CD14-positive monocyte (primary cell): ENCODE measurements at regions not wholly inside any gene's neighbourhood (a gene's known extent, or its start where the extent isn't known, plus 50 kb on each side); places are given as distances from the start of the nearest gene placed in this dataset.
A peak's percentile ranks its signal among the peaks of the same experiment; 100 is the strongest.

Experiments used
- DNase-seq, 3 donors: peaks; one replicate each; pipeline ENCODE4 v3.0.0-alpha.2; 2011 to 2022
- H2AFZ ChIP-seq: 2 replicates; pipeline ENCODE4 v1.6.0; 2012; ENCODE audit warnings: mild to moderate bottlenecking, low read depth, low read length, inconsistent platforms; ENCODE audit not compliant: insufficient read depth, poor library complexity, severe bottlenecking
- H3K27ac ChIP-seq, 2 donors: 1 replicate in 1 of 2; 2 replicates in 1 of 2; pipeline ENCODE4 v1.5.1; 2012 to 2013; ENCODE audit warnings: low read length in 2 of 2, control low read depth in 1 of 2, inconsistent platforms in 1 of 2, low read depth in 1 of 2, mild to moderate bottlenecking in 1 of 2
- H3K27me3 ChIP-seq, 2 donors: one replicate each; pipeline versions ENCODE4 v1.6.0 to v1.6.1; 2011 to 2013; ENCODE audit warnings: low read length in 2 of 2; ENCODE audit not compliant: control insufficient read depth in 2 of 2, insufficient read depth in 2 of 2
- H3K36me3 ChIP-seq, 2 donors: replicated peaks in 1 of 2; 1 replicate in 1 of 2; 2 replicates in 1 of 2; pipeline versions ENCODE4 v1.5.1 to v1.6.1; 2012 to 2013; ENCODE audit warnings: low read length in 2 of 2, control low read depth in 1 of 2, inconsistent platforms in 1 of 2, mild to moderate bottlenecking in 1 of 2; ENCODE audit not compliant: insufficient read depth in 2 of 2, control insufficient read depth in 1 of 2
- H3K4me1 ChIP-seq, 2 donors: 1 replicate in 1 of 2; 2 replicates in 1 of 2; pipeline versions ENCODE4 v1.5.1 to v1.6.1; 2012 to 2013; ENCODE audit warnings: low read length in 2 of 2, control low read depth in 1 of 2, inconsistent platforms in 1 of 2, mild to moderate bottlenecking in 1 of 2, moderate library complexity in 1 of 2; ENCODE audit not compliant: insufficient read depth in 2 of 2, control insufficient read depth in 1 of 2
- H3K4me2 ChIP-seq: replicated peaks from 2 replicates; pipeline ENCODE3; 2012; ENCODE audit warnings: low read length, moderate library complexity, mild to moderate bottlenecking; ENCODE audit not compliant: poor library complexity, severe bottlenecking; ENCODE audit errors: extremely low read depth
- H3K4me3 ChIP-seq, 3 experiments: fragments of 200-600 bp in 1 of 3; sonication (generic) in 1 of 3; replicated peaks in 1 of 3; 1 replicate in 2 of 3; 2 replicates in 1 of 3; pipeline ENCODE4 v1.5.1; 2011 to 2013; ENCODE audit warnings: low read length in 3 of 3, mild to moderate bottlenecking in 3 of 3, control low read depth in 2 of 3, low read depth in 2 of 3, inconsistent platforms in 1 of 3, moderate library complexity in 1 of 3
- H3K79me2 ChIP-seq: 2 replicates; pipeline ENCODE4 v1.6.0; 2012; ENCODE audit warnings: mild to moderate bottlenecking, control low read depth, inconsistent platforms, low read length, moderate library complexity; ENCODE audit not compliant: insufficient read depth
- H3K9ac ChIP-seq: 2 replicates; pipeline ENCODE4 v1.6.0; 2017; ENCODE audit warnings: low read length, mild to moderate bottlenecking; ENCODE audit not compliant: insufficient read depth, poor library complexity, severe bottlenecking
- H3K9me3 ChIP-seq, 2 donors: replicated peaks in 1 of 2; 1 replicate in 1 of 2; 2 replicates in 1 of 2; pipeline versions ENCODE4 v1.5.1 to v1.6.1; 2012 to 2013; ENCODE audit warnings: low read length in 2 of 2, control low read depth in 1 of 2; ENCODE audit not compliant: control insufficient read depth in 1 of 2, insufficient read depth in 1 of 2
- H4K20me1 ChIP-seq: 2 replicates; pipeline ENCODE4 v1.6.0; 2012; ENCODE audit warnings: mild to moderate bottlenecking, low read length, control low read depth, moderate library complexity; ENCODE audit not compliant: insufficient read depth
- H3K27ac Mint-ChIP-seq, 7 donors: one replicate each; pipeline ENCODE4 v1.8.0; 2020; ENCODE audit warnings: mild to moderate bottlenecking in 7 of 7, mixed read lengths in 7 of 7, moderate library complexity in 6 of 7, inconsistent platforms in 2 of 7
- H3K27me3 Mint-ChIP-seq, 3 donors: one replicate each; pipeline ENCODE4 v1.8.0; 2021 to 2022; ENCODE audit warnings: low read depth in 3 of 3, mild to moderate bottlenecking in 3 of 3, mixed read lengths in 3 of 3, moderate library complexity in 3 of 3, inconsistent platforms in 1 of 3
- H3K36me3 Mint-ChIP-seq, 2 donors: one replicate each; pipeline ENCODE4 v1.8.0; 2020; ENCODE audit warnings: mixed read lengths in 2 of 2, inconsistent platforms in 1 of 2, mild to moderate bottlenecking in 1 of 2
- H3K4me1 Mint-ChIP-seq: one replicate; pipeline ENCODE4 v1.8.0; 2020; ENCODE audit warnings: mild to moderate bottlenecking, mixed read lengths
- H3K4me3 Mint-ChIP-seq, 2 donors: one replicate each; pipeline ENCODE4 v1.8.0; 2020; ENCODE audit warnings: mild to moderate bottlenecking in 2 of 2, mixed read lengths in 2 of 2, moderate library complexity in 1 of 2
- H3K9me3 Mint-ChIP-seq, 7 donors: one replicate each; pipeline ENCODE4 v1.8.0; 2020 to 2022; ENCODE audit warnings: mixed read lengths in 7 of 7, mild to moderate bottlenecking in 6 of 7, moderate library complexity in 6 of 7, inconsistent platforms in 2 of 7
- CTCF ChIP-seq: fragments of 200-600 bp; IDR thresholded peaks from one replicate; pipeline ENCODE4 v1.8.0; 2022; ENCODE audit warnings: antibody characterized with exemption, mild to moderate bottlenecking
- WGBS: methylation state at CpG from one replicate; pipeline ENCODE4 v1.1.5; 2013; ENCODE audit warnings: missing lambda C conversion rate; ENCODE audit not compliant: insufficient coverage; 5-methylcytosine and 5-hydroxymethylcytosine counted together
- intact Hi-C, 2 donors: fragments of 100-400 bp; cut with micrococcal nuclease; formaldehyde crosslinking; loops; one replicate each; pipeline versions ENCODE4 v1.15.0 to v1.15.1; 2023

GRCh38 chr2:151009437-151010175 lies 252.1 kb downstream of the RBM43 start:
- no peaks in the 10 kb centered on the region for H3K79me2 ChIP-seq
- Mint-ChIP-seq H3K9me3 (peaks cover 0 to 3% (median 0%) of the 10 kb centered on the region in 7 donors), H3K4me3 (no peak overlapping the region), H3K36me3 (no peaks in the 10 kb centered on the region), H3K27ac (no peak overlapping the region), H3K4me1 (no peaks in the 10 kb centered on the region), H3K27me3 (peaks cover 2 to 4% (median 2%) of the 10 kb centered on the region in 3 donors)
- H3K27me3 ChIP-seq = no peaks in the 10 kb centered on the region
- no peak overlapping the region for H3K4me3 ChIP-seq
- no peak overlapping the region for H3K4me2 ChIP-seq
- no peak overlapping the region for H3K27ac ChIP-seq
- intact Hi-C loops = no loop called here
- no peaks in the 10 kb centered on the region for H3K9me3 ChIP-seq
- DNase-seq = no peak
- H2AFZ ChIP-seq = no peak overlapping the region
- no peak for TF ChIP-seq CTCF
- no peaks in the 10 kb centered on the region for H3K36me3 ChIP-seq
- WGBS = 100% methylated on average over 4 of the region's 6 CpGs
- no peaks in the 10 kb centered on the region for H3K4me1 ChIP-seq
- H4K20me1 ChIP-seq = no peaks in the 10 kb centered on the region
- H3K9ac ChIP-seq = no peak overlapping the region

GRCh38 chr2:151007365-151007764 lies 254.3 kb downstream of the RBM43 start:
- no peaks in the 10 kb centered on the region for H3K27me3 ChIP-seq
- H3K27ac ChIP-seq = no peak overlapping the region
- peak overlapping the region in 1 of 7 donors; percentile 53 for H3K27ac Mint-ChIP-seq
- no peaks in the 10 kb centered on the region for H3K9me3 ChIP-seq
- DNase-seq = no peak
- H3K36me3 ChIP-seq = no peaks in the 10 kb centered on the region
- H3K4me2 ChIP-seq = no peak overlapping the region
- intact Hi-C loops = no loop called here
- H2AFZ ChIP-seq = no peak overlapping the region
- no peaks in the 10 kb centered on the region for H4K20me1 ChIP-seq
- no peak overlapping the region for H3K4me3 ChIP-seq
- H3K79me2 ChIP-seq = no peaks in the 10 kb centered on the region
- H3K9me3 Mint-ChIP-seq = peaks cover 0 to 3% (median 0%) of the 10 kb centered on the region in 7 donors
- no peak overlapping the region for H3K9ac ChIP-seq
- no peak for TF ChIP-seq CTCF
- no peaks in the 10 kb centered on the region for H3K4me1 ChIP-seq
- H3K36me3 Mint-ChIP-seq = no peaks in the 10 kb centered on the region
- no peaks in the 10 kb centered on the region for H3K4me1 Mint-ChIP-seq
- WGBS = 100% methylated on average over 6 of the region's 6 CpGs
- peaks cover 0 to 4% (median 0%) of the 10 kb centered on the region in 3 donors for H3K27me3 Mint-ChIP-seq
- H3K4me3 Mint-ChIP-seq = no peak overlapping the region
